CD1c-positive myeloid dendritic cell (primary cell): ENCODE measurements at regions not wholly inside any gene's neighbourhood (a gene's known extent, or its start where the extent isn't known, plus 50 kb on each side); places are given as distances from the start of the nearest gene placed in this dataset.
A peak's percentile ranks its signal among the peaks of the same experiment; 100 is the strongest.

Experiments used
- DNase-seq: peaks from one replicate; pipeline ENCODE4 v3.0.0-alpha.2; 2016; ENCODE audit errors: extremely low spot score

DNA sequence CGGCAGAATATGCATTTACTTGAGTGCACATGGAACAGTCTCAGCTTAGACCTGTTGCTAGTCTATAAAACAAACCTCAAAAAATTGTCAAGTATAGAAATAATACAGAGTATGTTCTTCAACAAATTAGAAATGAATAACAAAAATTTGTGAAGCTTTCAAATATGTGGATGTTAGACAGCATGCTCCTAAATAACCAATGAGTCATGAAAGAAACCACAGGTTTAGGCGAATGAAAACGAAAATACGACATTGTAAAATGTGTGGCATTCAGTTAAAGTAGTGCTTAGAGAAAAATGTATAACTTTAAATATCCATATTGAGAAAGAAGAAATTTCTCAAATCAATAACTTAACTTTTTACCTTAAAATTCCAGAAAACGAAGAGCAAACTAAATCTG, 760.0 kb upstream of the SORCS1 start:
- DNase-seq, result no peak

DNA sequence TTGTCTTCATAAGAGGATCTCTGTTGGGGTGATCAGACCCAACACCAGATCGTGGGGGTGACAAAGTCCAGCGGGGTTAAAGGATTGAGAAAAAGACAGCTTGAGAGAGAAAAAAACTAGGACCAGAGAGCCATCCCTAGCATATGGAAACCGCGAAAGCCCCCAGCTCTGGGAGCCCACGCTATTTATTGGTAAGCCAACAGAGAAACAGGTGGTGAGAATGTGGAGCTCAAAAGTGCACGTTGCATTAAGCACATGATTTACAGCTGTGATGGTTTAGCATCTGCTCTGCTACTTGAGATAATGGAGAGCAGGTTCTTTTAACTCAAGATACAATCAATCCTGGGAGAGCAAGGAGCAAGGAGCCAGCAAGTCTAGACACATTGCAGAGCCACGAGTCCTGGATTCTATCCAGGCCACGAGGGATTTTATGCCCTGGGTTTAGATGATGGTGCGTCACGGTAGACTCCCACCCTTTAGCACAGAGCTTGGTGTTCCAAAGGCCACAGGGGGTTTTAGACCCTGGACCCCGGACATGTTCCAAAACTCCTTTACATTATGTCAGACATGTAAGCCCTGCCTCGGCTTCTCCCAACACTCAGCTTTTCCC, 755.2 kb upstream of the SORCS1 start:
- no peak for DNase-seq

DNA sequence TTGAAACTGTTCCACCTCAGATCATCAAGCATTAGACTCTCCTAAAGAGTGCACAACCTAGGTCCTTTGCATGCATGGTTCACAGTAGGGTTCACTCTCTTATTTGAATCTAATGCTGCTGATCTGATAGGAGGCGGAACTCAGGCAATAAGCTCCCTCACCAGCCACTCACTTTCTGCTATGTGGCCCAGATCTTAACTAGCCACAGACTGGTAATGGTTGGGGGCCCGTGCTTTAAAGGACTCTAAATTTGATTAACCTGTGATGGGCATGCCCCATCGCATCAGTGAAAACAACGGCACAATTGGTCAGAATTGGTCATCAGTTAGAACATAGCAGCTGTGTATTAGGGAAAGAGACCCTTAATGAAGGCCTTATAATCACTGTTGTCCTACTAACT, 753.7 kb upstream of the SORCS1 start:
- DNase-seq, result no peak

DNA sequence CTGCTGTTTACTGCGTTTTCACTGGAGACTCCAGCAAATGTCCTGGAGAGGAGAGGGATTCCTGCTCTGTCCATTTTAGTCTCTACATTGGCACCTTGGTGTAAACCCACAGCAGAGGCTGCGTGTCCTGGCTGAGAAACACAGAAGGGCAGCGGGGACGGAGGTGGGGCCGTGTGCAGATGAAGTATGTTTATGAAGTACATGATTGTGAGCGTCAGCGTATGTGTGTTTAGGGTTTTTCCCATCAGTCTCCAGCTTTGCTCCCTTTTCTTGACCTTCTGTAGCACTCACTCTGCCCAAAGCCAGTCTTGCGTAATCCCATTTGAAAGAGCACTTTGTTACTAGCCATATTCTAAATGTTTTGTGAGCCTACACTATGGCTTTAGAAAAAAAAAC, 750.7 kb upstream of the SORCS1 start:
- DNase-seq, result no peak

DNA sequence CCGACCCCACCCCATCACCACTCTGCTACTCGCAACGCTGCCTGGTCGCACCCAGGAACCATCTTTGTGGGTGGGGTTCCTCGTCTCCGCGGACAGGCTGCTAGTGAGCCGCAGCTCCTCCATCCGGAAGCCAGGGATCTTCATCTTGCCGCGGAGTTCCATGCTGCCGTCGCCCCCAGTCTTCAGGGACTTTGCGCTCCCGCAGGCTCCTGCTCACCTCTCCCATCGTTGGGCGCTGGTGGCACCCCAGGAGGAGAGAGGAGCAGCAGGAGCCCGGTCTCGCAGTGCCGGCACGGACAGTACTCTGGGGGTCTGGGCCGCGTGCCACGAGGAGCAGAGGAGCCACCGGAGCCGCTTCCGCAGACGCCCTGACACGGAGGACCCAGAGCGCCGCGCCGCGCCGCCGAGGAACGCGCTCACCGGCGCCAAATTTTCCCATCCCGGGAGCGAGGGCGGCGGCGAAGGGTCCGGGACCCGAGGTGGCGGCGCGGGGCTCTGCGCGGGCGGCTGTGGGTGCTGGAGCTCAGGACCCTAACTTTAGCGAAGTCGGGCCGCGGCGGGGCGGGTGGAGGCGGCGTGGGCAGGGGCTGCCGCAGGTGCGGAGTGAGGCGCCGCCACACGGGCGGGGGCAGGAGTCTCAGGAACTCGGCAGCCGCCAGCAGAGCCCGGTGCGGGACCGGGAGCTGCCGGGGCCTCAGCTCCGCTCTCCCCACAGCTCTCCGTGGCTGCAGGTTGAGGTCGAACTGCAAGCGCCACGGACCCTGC, 750.1 kb upstream of the SORCS1 start:
- no peak for DNase-seq

DNA sequence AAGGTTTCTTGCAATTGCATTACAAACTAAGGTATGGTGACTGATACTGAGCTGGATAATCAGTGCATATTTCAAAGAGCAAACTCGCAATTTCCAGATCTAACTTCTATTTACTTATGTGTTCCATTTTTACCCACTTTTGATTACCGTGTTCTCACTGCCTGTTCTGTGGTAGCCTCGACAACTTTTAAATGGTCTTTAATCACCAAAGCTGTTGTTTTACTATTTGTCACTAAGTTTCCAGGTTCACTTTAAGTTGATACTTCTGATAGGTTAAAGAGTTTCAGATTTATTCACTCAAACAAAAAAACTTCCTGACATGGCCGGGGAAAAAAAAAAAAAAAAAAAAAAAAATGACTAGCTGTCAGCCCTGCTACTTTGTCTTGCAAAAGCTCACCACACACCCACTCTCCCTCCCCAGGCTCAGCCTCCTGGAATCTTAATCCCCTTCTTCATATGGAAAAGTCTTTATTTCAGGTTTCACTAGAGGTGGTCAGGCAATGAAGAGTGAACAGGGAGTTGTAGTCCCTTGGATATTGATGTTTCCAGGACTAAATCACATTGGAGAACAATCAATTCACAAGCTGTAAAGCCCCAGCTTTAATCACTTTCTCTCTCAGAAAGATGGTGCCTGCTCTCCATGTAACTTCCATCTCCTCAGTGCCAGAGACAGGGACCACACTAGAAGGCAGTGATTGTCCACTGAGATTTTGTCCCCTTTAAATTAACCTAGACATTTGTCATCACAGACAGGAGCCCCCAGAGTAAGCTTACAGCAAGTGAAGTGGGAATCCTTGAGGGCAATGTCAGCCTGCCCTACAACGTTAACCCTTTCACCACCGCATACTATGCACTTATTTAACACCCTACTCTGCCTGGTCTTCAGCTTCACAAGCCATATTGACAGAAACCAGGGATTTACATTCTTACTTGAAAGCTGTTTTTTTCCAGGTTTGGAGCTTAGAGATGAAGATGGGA, 749.1 kb upstream of the SORCS1 start:
- DNase-seq, result no peak

DNA sequence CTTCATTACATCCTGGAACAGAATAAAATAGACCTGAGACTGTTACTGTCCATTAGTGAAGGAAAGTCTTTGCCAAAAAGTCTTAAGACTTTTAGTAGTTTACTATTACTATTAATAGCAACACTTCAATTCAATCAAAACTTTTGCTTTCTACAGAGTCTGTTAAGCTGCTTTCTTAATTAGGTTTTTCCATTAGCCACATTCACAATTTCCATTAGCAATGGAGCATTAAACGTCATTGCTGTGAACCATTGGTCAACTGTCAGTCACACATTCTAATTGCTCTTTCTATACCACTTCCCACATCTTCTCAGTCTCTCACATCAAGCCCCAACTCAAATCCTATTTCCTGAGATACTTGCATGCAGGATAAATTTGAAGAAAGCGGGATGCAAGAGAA, 736.6 kb upstream of the SORCS1 start:
- no peak for DNase-seq

DNA sequence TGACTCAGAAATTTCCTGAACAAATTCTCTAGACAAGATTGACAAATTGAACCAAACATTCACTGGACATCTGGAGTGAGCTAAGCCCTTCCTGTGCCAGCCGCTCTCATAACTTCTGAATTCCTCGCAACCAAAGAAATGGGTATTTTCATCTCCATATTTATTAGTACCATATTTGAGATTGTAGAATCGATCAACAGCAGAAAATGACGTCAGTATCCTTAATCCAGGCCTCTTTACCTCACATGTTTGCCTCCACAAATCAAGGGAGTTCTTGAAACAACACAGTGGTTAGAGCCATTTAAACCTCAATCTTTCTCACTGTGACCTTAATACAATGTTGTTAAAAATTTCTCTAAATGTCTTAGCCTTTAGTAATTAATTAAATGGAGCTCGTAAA, 735.6 kb upstream of the SORCS1 start:
- DNase-seq, result no peak

DNA sequence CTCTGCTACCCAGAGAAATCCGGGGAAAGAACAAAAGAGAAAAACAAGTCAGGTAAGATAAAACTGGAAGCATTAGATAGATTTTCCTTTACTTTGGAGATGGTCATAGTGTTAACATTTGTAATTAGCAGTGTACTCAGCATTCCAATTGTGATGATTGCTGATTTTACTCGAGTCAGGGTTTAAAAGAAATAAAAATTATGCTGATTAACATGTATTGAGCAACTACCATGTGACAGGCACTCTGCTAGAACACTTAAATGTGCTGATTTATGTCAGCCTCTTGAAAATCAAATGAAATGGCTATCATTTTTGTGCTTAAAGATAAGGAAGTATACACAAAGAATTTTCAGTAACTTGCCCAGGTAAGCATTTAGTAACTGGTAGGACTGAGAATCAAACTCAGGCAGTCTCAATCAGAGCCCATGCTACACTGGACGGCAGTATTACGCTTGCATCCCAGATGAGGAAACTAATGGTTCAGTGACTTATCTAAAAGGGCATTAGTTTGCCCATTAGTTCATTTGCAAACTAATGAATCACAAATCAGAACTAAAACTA, 735.1 kb upstream of the SORCS1 start:
- no peak for DNase-seq

DNA sequence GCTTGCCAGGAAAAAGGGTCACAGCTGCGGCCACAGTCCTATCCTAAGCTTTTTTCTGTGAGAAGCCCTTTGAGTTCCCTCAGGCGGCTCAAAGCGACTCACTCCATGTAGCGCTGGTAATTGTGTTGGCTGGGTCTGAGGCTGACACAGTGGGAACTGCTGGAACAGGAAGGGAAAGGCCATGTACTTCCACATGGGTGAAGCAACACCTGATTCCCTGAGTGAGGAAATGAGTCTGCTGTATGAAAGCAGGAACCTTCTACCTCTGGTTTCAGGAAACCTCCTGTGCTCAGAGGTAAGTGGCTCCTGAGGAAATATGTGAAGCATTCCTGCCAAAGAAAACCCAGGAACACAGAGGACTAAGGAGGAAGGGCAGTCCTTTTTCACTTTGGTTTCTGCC, 734.6 kb upstream of the SORCS1 start:
- DNase-seq, result no peak

DNA sequence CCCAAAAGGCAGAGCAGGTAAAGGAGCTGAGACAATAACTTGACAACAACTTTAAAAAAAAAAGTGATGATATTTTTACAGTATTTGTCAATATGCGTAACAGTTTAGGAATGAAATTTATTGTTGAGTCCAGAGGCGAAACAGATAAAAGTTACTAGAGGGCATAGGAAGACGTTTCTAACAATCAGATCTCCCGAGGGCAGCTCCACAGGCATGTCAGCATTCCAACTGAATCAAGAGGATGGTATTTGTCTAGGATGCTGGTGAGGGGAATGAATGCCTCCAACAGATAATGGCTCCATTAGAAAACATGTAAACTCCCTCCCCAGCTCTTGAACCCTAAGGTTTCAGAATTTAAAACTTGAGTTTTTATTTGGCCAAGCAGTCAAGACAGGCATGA, 733.9 kb upstream of the SORCS1 start:
- DNase-seq, result no peak

DNA sequence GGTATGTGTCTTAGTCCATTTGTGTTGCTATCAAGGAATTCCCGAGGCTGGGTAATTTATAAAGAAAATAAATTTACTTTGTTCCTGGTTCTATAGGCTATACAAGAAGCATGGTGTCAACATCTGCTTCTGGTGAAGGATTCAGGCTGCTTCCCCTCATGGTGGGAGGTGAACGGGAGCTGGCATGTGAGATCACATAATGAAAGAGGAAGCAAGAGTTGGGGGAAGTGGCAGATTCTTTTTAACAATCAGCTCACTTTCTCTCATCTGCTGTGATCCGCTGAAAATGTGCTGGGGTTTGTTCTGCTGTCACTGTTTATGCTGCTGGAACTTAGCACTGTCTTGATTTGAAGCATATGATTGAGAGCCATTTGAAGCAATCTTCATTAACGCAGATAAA, 730.0 kb upstream of the SORCS1 start:
- DNase-seq, result peak; percentile 18

DNA sequence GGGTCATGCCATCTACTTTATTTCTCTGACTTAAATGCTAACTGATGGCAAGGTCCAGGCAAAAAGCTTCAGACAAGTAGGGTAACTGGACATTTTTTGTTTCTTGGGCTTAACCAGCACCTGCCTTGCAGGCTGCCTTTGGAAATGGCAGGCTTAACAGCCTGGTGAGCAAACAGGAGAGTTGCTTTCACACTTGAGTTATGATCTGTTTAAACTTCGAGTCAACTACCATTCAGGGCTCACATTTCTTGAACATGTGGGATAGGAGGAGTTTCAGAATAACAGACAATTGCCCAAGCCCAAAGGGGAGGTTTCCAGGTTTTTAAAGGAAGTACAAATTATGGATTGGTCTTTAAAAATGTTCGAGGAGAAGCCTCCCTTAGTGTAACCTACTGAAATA, 724.6 kb upstream of the SORCS1 start:
- no peak for DNase-seq

DNA sequence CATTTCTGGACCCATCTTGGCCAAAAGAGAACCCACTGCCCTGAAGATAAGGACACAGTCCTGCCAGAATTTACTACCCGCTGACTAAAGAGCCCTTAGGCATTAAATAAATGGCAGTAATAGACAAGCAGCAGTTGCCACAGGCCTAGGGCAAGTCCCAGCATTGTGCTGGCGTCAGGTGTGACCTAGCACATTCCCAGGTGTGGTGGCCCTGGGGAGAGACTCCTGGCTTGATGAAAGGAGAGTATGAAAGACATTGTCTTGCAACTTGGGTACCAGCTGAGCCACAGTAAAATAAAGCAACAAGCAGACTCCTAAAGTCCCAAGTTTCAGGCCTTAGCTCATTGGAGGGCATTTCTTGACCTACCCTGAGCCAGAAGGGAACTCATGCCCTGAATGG, 715.7 kb upstream of the SORCS1 start:
- no peak for DNase-seq

DNA sequence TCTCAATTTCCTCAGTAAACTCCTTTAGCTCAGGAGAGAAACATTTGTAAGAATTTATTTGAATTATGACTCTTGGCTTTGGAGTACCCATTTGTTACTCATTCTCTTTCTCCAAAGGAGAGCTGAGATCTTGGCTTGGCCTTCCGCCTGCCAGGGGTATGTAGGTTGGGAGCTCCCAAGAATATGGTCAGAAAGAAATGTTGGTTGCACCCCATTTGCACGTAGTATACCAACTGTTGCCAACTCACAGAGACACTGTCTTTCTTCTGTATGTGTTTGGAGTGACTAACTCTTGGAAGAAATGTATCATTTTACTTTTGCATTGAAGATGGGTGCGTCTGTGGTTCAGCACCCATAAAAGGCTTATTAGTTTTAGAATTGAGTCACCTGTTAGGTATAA, 708.5 kb upstream of the SORCS1 start:
- no peak for DNase-seq

DNA sequence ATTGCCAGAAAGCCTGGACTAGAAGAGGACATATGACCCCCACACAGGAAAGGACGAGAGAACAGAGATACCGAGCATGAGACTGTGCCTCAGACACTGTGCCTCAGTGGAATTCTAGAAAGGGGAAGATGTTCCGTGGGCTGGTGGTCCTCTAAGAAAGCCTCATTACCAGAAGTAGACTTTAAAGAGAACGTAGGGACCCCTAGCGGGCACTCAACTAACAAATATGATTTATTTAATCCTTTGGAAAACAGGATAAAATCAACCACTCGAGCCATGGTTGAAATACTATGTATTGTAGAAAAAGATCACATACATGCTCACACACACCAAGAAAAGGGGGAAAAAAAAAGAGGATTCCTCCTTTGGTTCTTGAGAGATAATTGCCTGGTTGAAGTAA, 701.2 kb upstream of the SORCS1 start:
- no peak for DNase-seq

DNA sequence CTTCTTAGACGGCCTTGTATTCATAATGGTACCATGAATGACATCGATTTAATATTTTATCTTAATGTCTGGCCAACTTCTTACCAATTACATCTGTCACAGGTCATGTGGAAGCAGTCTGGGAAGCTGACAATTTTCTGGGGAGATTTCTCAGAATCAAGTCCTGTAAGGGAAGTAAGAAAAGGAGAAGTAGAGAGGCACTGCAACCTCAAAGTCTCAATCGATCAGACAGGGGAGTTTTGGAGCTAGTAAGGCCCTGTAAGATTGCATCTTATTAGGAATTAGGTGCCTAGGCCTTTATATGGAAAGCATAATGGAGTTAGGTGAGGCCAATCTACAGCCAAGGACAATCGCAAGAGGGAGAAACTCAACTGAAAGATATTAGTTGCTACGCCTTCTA, 694.6 kb upstream of the SORCS1 start:
- DNase-seq, result no peak

DNA sequence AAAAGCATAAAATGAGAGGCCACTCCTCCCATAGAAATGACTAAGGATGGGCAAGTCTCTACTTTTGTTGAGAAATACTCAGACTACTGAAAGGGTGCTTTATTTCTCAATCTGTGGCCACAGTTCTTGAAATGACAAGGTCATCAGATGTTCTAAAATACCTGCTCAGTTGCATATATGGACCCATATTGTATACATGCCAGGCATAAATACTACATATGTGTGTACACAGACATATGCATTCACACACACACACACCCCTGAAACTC, 691.5 kb upstream of the SORCS1 start:
- no peak for DNase-seq

DNA sequence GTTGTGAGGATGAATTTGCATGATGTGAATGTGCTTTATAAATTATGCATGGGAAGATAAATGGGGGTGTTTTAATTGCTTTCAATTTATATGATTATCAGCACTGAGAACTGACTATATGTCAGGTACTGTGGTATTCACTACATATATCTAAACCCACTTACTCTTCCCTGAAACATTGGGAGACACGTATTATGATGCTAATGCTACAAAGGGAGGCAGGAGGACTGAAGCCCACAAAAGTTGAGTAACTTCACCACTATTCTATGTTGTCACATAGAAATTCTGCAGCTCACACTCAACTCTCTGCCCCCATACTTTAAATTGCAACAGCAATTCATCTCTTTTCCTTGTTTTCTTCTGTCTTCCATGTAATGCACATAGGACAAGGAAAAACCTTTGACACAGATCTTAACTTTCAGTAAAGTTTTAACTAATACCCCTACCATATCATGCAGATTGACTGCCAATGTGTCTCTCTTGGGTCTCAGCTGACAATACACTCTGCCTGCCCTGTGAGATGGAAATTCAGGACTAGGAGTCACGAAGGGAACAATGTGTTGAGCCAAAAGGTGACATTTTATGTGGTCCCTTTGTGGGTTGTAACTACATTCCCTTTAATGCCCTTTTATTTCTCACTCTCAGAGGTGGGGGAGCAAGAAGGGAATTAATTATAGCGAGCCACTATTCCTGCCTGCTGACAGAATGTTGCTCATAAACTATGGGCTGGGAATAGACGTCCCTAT, 691.0 kb upstream of the SORCS1 start:
- no peak for DNase-seq

DNA sequence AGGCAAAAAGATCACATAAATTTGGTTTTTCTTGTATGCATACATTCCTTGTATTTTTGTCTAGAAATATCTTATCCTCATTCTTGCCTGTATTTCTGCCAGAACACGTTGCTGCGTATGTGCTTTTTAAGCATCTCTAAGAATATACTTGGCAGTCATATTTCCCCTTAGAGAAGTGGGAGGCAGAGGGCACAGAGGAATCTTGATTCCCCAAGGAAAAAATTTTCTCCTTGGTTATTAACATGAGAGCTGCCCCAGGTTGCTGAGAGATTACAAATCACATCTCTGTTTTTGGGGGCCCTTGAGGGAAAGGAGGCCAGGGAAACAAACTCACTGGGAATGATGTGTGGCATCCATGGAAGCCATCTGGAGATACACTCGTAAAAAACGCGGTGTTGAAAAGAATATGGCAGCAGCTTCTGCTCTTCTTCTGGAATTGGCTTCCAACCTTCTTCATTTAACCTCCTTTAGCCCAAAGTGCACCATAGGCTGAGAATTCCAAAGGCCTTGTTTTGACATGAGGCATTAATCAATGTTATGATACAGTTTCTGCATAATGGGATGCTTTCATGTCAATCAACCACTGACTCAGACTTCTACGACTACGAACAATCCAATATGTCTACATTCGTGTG, 684.3 kb upstream of the SORCS1 start:
- DNase-seq, result no peak

DNA sequence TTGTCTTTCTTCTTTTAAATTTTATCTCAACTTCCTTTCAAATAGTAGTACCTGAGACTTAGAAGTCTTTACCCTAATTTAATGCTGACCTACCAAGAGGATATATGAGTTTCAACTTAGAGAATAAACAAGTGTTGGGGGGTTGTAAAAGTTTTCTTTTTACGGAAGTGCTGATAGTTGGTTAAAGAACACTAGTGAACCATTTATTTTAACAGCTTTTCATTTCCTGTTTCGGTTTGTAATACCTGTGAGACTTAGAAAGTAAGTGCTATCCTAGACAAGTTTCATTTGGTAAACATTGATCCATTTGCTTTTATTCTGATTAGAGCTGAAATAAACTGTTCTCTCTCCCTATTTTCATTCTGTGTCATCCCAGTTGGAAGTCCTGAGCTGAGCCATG, 683.1 kb upstream of the SORCS1 start:
- no peak for DNase-seq
